ENCODE measurements at regions not wholly inside any gene's neighbourhood (a gene's known extent, or its start where the extent isn't known, plus 50 kb on each side); places are given as distances from the start of the nearest gene placed in this dataset.

DNA sequence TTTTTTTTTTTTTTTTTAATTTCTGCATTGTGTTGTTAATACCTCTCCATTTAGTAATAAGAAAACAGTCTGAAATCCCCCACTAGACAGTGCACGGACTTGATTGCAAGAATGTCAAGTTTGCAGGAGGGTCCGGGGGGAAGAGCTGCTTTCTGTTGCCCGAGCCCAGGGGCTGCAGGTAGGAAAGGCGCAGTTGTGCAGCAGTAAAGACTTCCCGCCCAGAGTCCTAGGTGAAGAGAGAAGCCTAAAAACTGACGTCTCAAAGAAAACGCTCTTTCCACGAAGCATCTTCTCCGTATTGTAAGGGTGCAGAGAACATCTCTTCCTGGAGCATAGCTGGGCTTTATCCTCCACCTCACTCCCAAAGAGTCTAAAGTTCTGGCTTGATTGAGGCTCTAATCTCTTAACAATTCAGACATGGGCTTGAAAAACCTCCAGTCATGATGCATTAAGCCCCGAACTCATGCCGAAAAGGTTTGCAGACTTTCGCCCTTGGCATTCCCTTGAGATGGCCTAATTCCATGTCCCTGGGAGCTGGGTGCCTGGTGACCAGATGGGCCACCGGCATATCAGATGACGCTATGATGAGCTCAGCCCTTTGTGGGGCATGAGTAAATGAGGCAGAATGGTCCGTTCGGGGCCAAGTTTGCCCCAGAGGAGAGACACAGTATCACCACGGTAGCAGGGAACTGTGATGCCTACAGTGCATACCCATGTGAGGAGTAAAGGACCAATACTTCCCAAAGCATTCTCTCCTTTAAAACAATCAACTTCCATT is 436.2 kb upstream of the ZFHX3 start:
- TF ChIP-seq, protein P1, sequence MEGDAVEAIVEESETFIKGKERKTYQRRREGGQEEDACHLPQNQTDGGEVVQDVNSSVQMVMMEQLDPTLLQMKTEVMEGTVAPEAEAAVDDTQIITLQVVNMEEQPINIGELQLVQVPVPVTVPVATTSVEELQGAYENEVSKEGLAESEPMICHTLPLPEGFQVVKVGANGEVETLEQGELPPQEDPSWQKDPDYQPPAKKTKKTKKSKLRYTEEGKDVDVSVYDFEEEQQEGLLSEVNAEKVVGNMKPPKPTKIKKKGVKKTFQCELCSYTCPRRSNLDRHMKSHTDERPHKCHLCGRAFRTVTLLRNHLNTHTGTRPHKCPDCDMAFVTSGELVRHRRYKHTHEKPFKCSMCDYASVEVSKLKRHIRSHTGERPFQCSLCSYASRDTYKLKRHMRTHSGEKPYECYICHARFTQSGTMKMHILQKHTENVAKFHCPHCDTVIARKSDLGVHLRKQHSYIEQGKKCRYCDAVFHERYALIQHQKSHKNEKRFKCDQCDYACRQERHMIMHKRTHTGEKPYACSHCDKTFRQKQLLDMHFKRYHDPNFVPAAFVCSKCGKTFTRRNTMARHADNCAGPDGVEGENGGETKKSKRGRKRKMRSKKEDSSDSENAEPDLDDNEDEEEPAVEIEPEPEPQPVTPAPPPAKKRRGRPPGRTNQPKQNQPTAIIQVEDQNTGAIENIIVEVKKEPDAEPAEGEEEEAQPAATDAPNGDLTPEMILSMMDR (IDR thresholded peaks at IDR 0.05) = no peak
- no peak for TF ChIP-seq POLR2A (IDR thresholded peaks at IDR 0.05)

Data from right lobe of liver (tissue), 4 donors.